ENCODE measurements at regions not wholly inside any gene's neighbourhood (a gene's known extent, or its start where the extent isn't known, plus 50 kb on each side); places are given as distances from the start of the nearest gene placed in this dataset.

DNA sequence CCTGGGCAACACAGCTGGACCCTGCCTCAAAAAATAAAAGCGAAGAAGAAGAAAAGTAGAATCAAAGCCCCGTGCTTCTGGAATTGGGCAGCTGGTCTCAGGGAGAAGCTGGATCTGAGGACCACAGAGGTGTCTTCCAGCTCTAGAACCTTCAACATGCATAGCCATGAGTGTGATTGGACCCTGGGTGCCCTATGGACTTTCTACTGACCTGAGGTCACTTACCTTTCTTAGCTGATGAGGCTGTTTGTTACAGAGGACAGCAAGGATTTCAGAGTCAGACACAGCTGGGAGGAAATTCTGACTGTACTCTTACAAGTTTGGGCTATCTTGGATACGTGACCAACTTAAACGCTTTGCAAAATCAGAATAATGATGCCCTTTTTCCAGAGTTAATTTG is 82.4 kb upstream of the GATA6 start:
- intact Hi-C loops (cut with micrococcal nuclease) (no loop called here), dilution Hi-C loops (cut with MboI; ENCODE audit: extremely low pct_ligation_motif_present, low sequenced_read_pairs) (no loop called here)
- H3K36me3 ChIP-seq (ENCODE audit: control insufficient read depth in 2 of 2, extremely low read depth in 1 of 2, insufficient read depth in 2 of 2, low read length in 2 of 2) = no peaks in the 10 kb centered on the region
- peaks cover 13 to 17% of the 10 kb centered on the region in 2 experiments for H3K27me3 ChIP-seq (ENCODE audit: control insufficient read depth in 2 of 2, insufficient read depth in 2 of 2, low read length in 2 of 2)
- no peaks in the 10 kb centered on the region for H3K4me1 ChIP-seq (ENCODE audit: control insufficient read depth, extremely low read depth, insufficient read depth, low read length)
- H2AFZ ChIP-seq (ENCODE audit: low read depth, low read length) = no peak overlapping the region
- no peak overlapping the region for H3K9ac ChIP-seq (replicated peaks; ENCODE audit: extremely low read depth, insufficient read depth, low read length)
- ChIA-PET CTCF (no interaction called here), POLR2A (no interaction called here)
- TF ChIP-seq EZH2 (IDR thresholded peaks at IDR 0.05; ENCODE audit: borderline replicate concordance, low read depth, low read length, severe bottlenecking) (no peak), POLR2A (IDR thresholded peaks at IDR 0.05; ENCODE audit: low read depth, low read length) (no peak), GATA2 (IDR thresholded peaks at IDR 0.05; ENCODE audit: insufficient read depth, insufficient read length, low read depth, low read length) (no peak), MYC (IDR thresholded peaks at IDR 0.05; ENCODE audit: low read depth, low read length) (no peak), POLR2AphosphoS5 (IDR thresholded peaks at IDR 0.05; ENCODE audit: insufficient read depth, low read depth, low read length) (no peak), FOS (IDR thresholded peaks at IDR 0.05; ENCODE audit: borderline replicate concordance, insufficient read depth, low read length) (no peak), JUN (IDR thresholded peaks at IDR 0.05; ENCODE audit: borderline replicate concordance, insufficient read depth, insufficient read length, low read depth) (no peak)
- TF ChIP-seq, protein P1, sequence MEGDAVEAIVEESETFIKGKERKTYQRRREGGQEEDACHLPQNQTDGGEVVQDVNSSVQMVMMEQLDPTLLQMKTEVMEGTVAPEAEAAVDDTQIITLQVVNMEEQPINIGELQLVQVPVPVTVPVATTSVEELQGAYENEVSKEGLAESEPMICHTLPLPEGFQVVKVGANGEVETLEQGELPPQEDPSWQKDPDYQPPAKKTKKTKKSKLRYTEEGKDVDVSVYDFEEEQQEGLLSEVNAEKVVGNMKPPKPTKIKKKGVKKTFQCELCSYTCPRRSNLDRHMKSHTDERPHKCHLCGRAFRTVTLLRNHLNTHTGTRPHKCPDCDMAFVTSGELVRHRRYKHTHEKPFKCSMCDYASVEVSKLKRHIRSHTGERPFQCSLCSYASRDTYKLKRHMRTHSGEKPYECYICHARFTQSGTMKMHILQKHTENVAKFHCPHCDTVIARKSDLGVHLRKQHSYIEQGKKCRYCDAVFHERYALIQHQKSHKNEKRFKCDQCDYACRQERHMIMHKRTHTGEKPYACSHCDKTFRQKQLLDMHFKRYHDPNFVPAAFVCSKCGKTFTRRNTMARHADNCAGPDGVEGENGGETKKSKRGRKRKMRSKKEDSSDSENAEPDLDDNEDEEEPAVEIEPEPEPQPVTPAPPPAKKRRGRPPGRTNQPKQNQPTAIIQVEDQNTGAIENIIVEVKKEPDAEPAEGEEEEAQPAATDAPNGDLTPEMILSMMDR (IDR thresholded peaks at IDR 0.05; ENCODE audit: extremely low read depth in 1 of 2, insufficient read depth in 1 of 2, low read depth in 1 of 2, low read length in 2 of 2) = no peak
- TF ChIP-seq, protein P2, sequence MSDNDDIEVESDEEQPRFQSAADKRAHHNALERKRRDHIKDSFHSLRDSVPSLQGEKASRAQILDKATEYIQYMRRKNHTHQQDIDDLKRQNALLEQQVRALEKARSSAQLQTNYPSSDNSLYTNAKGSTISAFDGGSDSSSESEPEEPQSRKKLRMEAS (IDR thresholded peaks at IDR 0.05; ENCODE audit: insufficient read depth, insufficient read length) = no peak
- H3K9me3 ChIP-seq (replicated peaks; ENCODE audit: control insufficient read depth, insufficient read depth, low read length) = no peaks in the 10 kb centered on the region
- no peaks in the 10 kb centered on the region for H3K79me2 ChIP-seq (ENCODE audit: control insufficient read depth, insufficient read depth, low read length)
- no peak for DNase-seq (ENCODE audit: low read depth, low spot score)
- FAIRE-seq = no peak
- BruUV-seq (replicated peaks) = no TSS peak
- H3K4me3 ChIP-seq (replicated peaks in 1 of 3; ENCODE audit: insufficient read depth in 1 of 3, low read depth in 1 of 3, low read length in 3 of 3) = no peak overlapping the region
- no peaks in the 10 kb centered on the region for H4K20me1 ChIP-seq (replicated peaks; ENCODE audit: control insufficient read depth, extremely low read depth, insufficient read depth, low read length)
- no peak overlapping the region for H3K4me2 ChIP-seq (ENCODE audit: insufficient read depth, low read length)
- no peaks in the 10 kb centered on the region for H3K9me1 ChIP-seq (replicated peaks; ENCODE audit: control insufficient read depth, extremely low read depth, insufficient read depth, low read length)
- H3K27ac ChIP-seq (ENCODE audit: insufficient read depth, low read depth, low read length) = no peak overlapping the region

Measured in endothelial cell of umbilical vein (primary cell).